Progenitor cell of endocrine pancreas (in vitro differentiated cells): ENCODE measurements at regions not wholly inside any gene's neighbourhood (a gene's known extent, or its start where the extent isn't known, plus 50 kb on each side); places are given as distances from the start of the nearest gene placed in this dataset.

Source experiments
- DNase-seq: peaks from one replicate; pipeline ENCODE4 v3.0.0; 2021; ENCODE audit warnings: low spot score; ENCODE audit not compliant: unreplicated experiment
- H3K27ac Mint-ChIP-seq: 2 replicates; pipeline ENCODE4 v1.8.0; 2021; ENCODE audit warnings: mild to moderate bottlenecking, moderate library complexity, mixed read lengths
- H3K27me3 Mint-ChIP-seq: 2 replicates; pipeline ENCODE4 v1.8.0; 2021; ENCODE audit warnings: mixed read lengths
- H3K36me3 Mint-ChIP-seq: 2 replicates; pipeline ENCODE4 v1.8.0; 2022; ENCODE audit warnings: mixed read lengths; ENCODE audit not compliant: insufficient read depth
- H3K4me1 Mint-ChIP-seq: 2 replicates; pipeline ENCODE4 v1.8.0; 2021; ENCODE audit warnings: low read depth, mixed read lengths
- H3K4me3 Mint-ChIP-seq: 2 replicates; pipeline ENCODE4 v1.8.0; 2021; ENCODE audit warnings: low read depth, mild to moderate bottlenecking, moderate library complexity, mixed read lengths
- H3K9me3 Mint-ChIP-seq: 2 replicates; pipeline ENCODE4 v1.8.0; 2021; ENCODE audit warnings: low read depth, mixed read lengths
- CTCF ChIP-seq: fragments of 200-600 bp; sonication (generic); IDR thresholded peaks from one replicate; pipeline ENCODE4 v1.5.0; 2021; ENCODE audit warnings: antibody characterized with exemption, mild to moderate bottlenecking; ENCODE audit not compliant: unreplicated experiment

- no peaks in the 10 kb centered on the region for H3K27me3 Mint-ChIP-seq
- no peak for TF ChIP-seq CTCF
- no peaks in the 10 kb centered on the region for H3K9me3 Mint-ChIP-seq
- H3K4me3 Mint-ChIP-seq = no peak overlapping the region
- H3K4me1 Mint-ChIP-seq = no peaks in the 10 kb centered on the region
- H3K27ac Mint-ChIP-seq = no peak overlapping the region
- DNase-seq = no peak
- no peaks in the 10 kb centered on the region for H3K36me3 Mint-ChIP-seq
Measured at GRCh38 chr18:69109686-69110085, 291.0 kb upstream of the DOK6 start.

- Mint-ChIP-seq H3K4me1 (no peaks in the 10 kb centered on the region), H3K27ac (no peak overlapping the region), H3K36me3 (no peaks in the 10 kb centered on the region), H3K9me3 (no peaks in the 10 kb centered on the region), H3K27me3 (no peaks in the 10 kb centered on the region), H3K4me3 (no peak overlapping the region)
- TF ChIP-seq CTCF = no peak
- DNase-seq = no peak
Measured at GRCh38 chr18:69120833-69121232, 279.9 kb upstream of the DOK6 start.

- Mint-ChIP-seq H3K4me3 (no peak overlapping the region), H3K4me1 (no peaks in the 10 kb centered on the region), H3K36me3 (no peaks in the 10 kb centered on the region), H3K27me3 (no peaks in the 10 kb centered on the region), H3K27ac (no peak overlapping the region), H3K9me3 (no peaks in the 10 kb centered on the region)
- no peak for TF ChIP-seq CTCF
- DNase-seq = no peak
Measured at GRCh38 chr18:69123421-69123820, 277.3 kb upstream of the DOK6 start.

- H3K4me3 Mint-ChIP-seq = no peak overlapping the region
- no peak overlapping the region for H3K27ac Mint-ChIP-seq
- no peaks in the 10 kb centered on the region for H3K4me1 Mint-ChIP-seq
- no peak for TF ChIP-seq CTCF
- H3K9me3 Mint-ChIP-seq = peaks cover 7% of the 10 kb centered on the region
- H3K27me3 Mint-ChIP-seq = no peaks in the 10 kb centered on the region
- DNase-seq = no peak
- no peaks in the 10 kb centered on the region for H3K36me3 Mint-ChIP-seq
Measured at GRCh38 chr18:69127873-69128500, 272.7 kb upstream of the DOK6 start.

GRCh38 chr18:69128566-69128965 is 272.1 kb upstream of the DOK6 start:
- no peak overlapping the region for H3K27ac Mint-ChIP-seq

More at GRCh38 chr18:69128566-69128965, 272.1 kb upstream of the DOK6 start:
- no peak overlapping the region for H3K4me3 Mint-ChIP-seq
- H3K4me1 Mint-ChIP-seq = no peaks in the 10 kb centered on the region
- no peak for TF ChIP-seq CTCF
- no peak for DNase-seq
- peaks cover 12% of the 10 kb centered on the region for H3K9me3 Mint-ChIP-seq
- no peaks in the 10 kb centered on the region for H3K36me3 Mint-ChIP-seq
- no peaks in the 10 kb centered on the region for H3K27me3 Mint-ChIP-seq
